Kidney epithelial cell (primary cell): ENCODE measurements at regions not wholly inside any gene's neighbourhood (a gene's known extent, or its start where the extent isn't known, plus 50 kb on each side); places are given as distances from the start of the nearest gene placed in this dataset.

Source experiments
- DNase-seq: peaks from one replicate; pipeline ENCODE4 v3.0.0-alpha.2; 2010; ENCODE audit warnings: low read depth
- H3K27me3 ChIP-seq: 2 replicates; pipeline ENCODE4 v1.6.0; 2011; ENCODE audit warnings: low read length; ENCODE audit not compliant: control insufficient read depth, insufficient read depth
- H3K36me3 ChIP-seq: 2 replicates; pipeline ENCODE4 v1.5.1; 2011; ENCODE audit warnings: low read length; ENCODE audit not compliant: control insufficient read depth, insufficient read depth
- H3K4me3 ChIP-seq: 2 replicates; pipeline ENCODE4 v1.5.1; 2011; ENCODE audit warnings: low read depth, mild to moderate bottlenecking, control low read depth, low read length
- TF ChIP-seq, protein P1 (sequence below): IDR thresholded peaks from 2 replicates; pipeline ENCODE4 v1.5.1; 2011; ENCODE audit warnings: mild to moderate bottlenecking, moderate library complexity, low read length, control low read depth, inconsistent platforms; ENCODE audit not compliant: insufficient read depth, poor library complexity, severe bottlenecking

DNA sequence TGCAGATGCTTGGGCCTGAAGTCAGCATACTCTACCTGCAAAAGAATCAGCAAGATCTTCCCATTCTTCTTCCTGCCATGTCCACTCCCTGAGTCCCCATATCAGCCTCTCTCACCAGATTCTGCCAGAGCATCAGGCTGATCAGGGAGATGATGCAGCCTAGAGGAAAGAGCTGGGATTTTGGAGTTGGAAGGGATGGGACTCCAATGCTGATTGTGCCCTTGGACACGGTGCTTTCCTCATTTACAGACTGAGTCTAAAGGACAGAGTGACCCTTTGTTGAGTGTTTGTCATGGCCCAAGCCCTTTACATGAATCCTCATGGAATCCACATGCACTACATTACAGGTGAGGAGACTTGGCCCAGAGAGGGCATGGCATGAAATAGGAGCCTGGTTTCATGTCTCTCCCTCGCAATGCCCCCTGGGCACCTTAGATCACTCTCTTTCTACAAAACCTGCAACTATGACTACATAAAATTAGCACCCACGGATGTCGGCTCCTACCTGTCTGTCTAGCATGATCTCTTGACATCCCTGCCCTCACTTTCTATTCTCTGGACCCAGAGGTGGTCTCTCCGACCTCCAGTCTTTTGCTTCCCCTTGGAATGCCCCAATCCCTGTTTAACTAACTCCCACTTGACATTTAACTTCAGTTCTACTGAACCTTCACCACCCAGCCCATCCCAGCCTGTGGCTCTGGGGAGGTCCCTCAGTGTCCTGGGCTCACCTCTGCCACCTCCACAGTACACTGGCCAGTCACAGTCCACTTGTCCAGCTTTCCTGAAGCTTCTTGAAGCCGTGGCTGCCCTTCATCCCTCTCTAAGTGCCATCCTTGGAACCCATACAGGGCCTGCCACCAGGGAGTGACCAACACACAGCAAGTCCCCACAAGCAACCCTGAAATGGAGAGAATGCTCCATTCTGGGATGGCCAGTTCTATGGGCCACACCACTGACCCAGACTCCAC, 173.5 kb downstream of the ABHD5 start:
- H3K4me3 ChIP-seq = no peak overlapping the region
- H3K36me3 ChIP-seq = no peaks in the 10 kb centered on the region
- TF ChIP-seq, protein P1, sequence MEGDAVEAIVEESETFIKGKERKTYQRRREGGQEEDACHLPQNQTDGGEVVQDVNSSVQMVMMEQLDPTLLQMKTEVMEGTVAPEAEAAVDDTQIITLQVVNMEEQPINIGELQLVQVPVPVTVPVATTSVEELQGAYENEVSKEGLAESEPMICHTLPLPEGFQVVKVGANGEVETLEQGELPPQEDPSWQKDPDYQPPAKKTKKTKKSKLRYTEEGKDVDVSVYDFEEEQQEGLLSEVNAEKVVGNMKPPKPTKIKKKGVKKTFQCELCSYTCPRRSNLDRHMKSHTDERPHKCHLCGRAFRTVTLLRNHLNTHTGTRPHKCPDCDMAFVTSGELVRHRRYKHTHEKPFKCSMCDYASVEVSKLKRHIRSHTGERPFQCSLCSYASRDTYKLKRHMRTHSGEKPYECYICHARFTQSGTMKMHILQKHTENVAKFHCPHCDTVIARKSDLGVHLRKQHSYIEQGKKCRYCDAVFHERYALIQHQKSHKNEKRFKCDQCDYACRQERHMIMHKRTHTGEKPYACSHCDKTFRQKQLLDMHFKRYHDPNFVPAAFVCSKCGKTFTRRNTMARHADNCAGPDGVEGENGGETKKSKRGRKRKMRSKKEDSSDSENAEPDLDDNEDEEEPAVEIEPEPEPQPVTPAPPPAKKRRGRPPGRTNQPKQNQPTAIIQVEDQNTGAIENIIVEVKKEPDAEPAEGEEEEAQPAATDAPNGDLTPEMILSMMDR = no peak
- no peaks in the 10 kb centered on the region for H3K27me3 ChIP-seq
- no peak for DNase-seq

DNA sequence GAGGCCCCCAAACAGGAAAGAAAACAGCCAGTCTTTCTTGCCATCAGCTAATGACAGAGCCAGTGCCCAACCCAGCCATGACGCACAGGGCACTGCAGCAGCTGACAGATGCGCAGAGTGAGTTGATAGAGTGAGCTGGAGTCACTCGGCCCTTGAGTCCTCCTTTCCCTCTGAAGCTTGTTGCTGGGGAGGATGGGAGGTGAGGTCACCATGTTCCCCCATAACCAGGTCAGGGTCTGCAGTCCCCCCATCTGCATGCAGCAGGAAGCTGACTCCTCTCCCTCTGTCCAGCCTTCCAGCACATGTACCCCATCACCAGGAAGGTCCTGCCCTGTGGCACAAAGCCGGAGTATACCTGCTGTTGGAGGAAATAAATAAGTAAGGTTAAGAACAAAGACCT, 174.6 kb downstream of the ABHD5 start:
- DNase-seq = no peak
- no peak overlapping the region for H3K4me3 ChIP-seq
- H3K36me3 ChIP-seq = no peaks in the 10 kb centered on the region
- TF ChIP-seq, protein P1 = no peak
- no peaks in the 10 kb centered on the region for H3K27me3 ChIP-seq

DNA sequence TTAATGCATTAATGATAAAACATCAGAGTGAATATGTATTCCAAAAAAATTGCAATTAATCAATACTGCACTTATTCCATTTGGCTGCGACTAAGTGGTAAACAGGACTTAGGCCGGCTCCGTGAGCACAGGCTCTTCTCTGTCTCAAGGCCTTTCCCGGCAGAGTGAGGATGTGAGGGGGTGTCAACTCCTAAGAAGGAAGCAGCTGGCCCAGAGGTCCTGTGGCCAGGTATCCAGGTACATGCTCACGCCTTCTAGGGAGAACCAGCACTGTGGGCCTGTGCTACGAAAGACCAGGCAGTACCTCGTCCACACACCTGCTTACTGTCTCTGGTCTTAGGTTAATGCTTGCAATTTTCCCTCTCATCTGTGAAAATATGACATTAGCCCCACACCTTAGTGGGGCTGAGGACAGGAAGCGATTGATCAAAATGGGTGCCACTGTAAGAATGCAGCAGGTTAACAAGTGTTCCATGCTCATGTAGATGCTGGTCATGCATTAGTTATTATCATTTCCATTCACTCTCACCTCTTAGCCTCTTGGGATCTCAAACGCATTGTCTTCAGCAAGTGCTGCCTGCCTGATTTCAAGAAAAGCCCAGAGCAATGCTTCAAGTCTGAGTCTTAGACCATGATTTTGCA, 175.3 kb downstream of the ABHD5 start:
- TF ChIP-seq, protein P1 = no peak
- DNase-seq = no peak
- H3K4me3 ChIP-seq = no peak overlapping the region
- no peaks in the 10 kb centered on the region for H3K36me3 ChIP-seq
- no peaks in the 10 kb centered on the region for H3K27me3 ChIP-seq

DNA sequence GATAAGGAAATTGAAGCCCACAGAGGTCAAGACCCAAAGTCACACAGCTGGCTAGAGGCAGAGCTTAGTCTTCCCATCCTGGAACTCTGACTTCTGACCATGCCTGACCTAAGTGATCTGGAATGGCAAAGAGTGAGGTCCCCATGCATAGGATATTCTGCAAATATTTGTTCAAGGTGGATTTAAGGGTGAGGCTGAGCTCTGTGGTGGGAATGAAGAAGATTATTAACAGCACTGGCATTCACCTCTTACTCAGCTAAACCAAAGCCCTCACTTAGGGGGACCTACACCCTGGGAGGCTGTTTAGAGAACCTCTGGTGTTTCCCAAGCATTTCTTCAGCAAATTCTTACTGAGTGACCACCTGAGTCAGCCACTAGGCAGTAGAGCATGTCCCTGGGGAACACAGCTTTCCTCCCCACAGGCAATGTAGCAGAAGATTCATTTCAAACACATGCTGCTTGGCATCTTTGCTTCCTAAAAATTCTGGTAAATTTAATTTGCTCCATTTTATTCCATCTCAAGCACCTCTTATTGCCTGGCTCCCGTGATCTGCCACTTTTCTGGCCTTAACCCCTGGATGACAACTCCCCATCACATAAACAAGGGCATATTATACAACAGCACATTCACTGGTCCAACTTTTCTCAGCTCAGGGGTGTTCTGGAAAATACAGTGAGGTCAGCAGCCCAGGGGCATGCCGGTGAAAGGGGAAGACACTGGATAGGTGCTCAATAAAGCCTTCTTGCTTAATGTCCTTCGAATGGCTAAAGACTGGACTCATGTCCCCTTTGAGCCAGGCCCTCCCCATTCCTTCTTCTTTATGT, 176.0 kb downstream of the ABHD5 start:
- peak; percentile 99 for DNase-seq
- TF ChIP-seq, protein P1 = no peak
- Histone ChIP-seq H3K36me3 (no peaks in the 10 kb centered on the region), H3K27me3 (no peaks in the 10 kb centered on the region), H3K4me3 (no peak overlapping the region)

DNA sequence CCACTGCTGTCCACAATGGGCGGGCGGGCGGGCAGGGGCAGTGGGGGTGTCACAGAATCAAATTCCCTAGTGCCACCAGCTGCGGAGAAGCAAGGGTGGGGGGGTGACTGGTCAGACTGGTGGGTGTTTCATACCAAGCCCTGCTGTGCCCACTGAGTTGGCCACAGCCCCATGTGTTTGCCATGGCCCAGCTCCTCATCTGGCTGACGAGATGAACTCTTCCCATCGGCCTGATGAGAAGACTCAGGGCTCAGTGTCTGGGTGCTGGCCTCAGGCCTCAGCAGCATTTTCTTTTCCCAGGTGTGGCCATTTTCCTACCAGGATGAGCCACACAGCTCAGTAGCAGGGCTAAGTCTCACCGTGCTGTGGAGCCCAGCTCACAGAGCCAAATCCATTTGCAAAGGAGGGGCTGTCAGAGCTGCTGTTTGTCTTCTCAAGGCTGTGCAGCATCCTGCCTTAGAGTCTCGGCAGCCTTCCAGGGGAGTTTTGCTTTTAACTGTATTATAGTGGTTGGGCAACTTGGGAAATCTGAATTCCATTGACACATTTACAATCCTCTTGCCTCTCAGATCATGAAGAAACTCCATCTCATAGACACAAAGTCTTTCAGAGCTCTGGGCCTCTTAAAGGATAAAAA, 176.8 kb downstream of the ABHD5 start:
- H3K27me3 ChIP-seq = no peaks in the 10 kb centered on the region
- TF ChIP-seq, protein P1 = no peak
- no peak for DNase-seq
- H3K4me3 ChIP-seq = no peak overlapping the region
- no peaks in the 10 kb centered on the region for H3K36me3 ChIP-seq
